GM19467 (cell line): ENCODE measurements at regions not wholly inside any gene's neighbourhood (a gene's known extent, or its start where the extent isn't known, plus 50 kb on each side); places are given as distances from the start of the nearest gene placed in this dataset.

ENCODE experiments used
- ATAC-seq: cut with Tn5 transposase; IDR thresholded peaks from one replicate; pipeline ENCODE4 v1.9.1; 2021; ENCODE audit warnings: mild to moderate bottlenecking, moderate library complexity; ENCODE audit not compliant: unreplicated experiment

- ATAC-seq = no peak
Observed at GRCh38 chr12:102730996-102731395, 186.0 kb downstream of the PAH start.

- no peak for ATAC-seq
Observed at GRCh38 chr12:102728506-102729242, 188.4 kb downstream of the PAH start.

GRCh38 chr12:102726686-102727085 is 190.4 kb downstream of the PAH start:
- ATAC-seq = no peak

GRCh38 chr12:102722147-102722546 is 194.9 kb downstream of the PAH start:
- ATAC-seq = no peak

GRCh38 chr12:102708108-102708507 is 208.9 kb downstream of the PAH start:
- ATAC-seq = no peak

GRCh38 chr12:102702447-102703114 is 214.5 kb downstream of the PAH start:
- ATAC-seq = no peak

GRCh38 chr12:102696045-102696444 is 215.7 kb upstream of the IGF1 start:
- ATAC-seq = no peak

- ATAC-seq = no peak
Observed at GRCh38 chr12:102694903-102695302, 214.5 kb upstream of the IGF1 start.

GRCh38 chr12:102691773-102692555 is 211.6 kb upstream of the IGF1 start:
- ATAC-seq = no peak

- ATAC-seq = no peak
Observed at GRCh38 chr12:102690253-102690652, 209.9 kb upstream of the IGF1 start.

- ATAC-seq = no peak
Observed at GRCh38 chr12:102689701-102690100, 209.3 kb upstream of the IGF1 start.

- ATAC-seq = no peak
Observed at GRCh38 chr12:102687523-102687922, 207.2 kb upstream of the IGF1 start.

- ATAC-seq = no peak
Observed at GRCh38 chr12:102685841-102686240, 205.5 kb upstream of the IGF1 start.

GRCh38 chr12:102685172-102685571 is 204.8 kb upstream of the IGF1 start:
- no peak for ATAC-seq

GRCh38 chr12:102682366-102683289 is 202.3 kb upstream of the IGF1 start:
- no peak for ATAC-seq

GRCh38 chr12:102681747-102682146 is 201.4 kb upstream of the IGF1 start:
- ATAC-seq = no peak

- ATAC-seq = no peak
Observed at GRCh38 chr12:102681309-102681708, 200.9 kb upstream of the IGF1 start.

- ATAC-seq = no peak
Observed at GRCh38 chr12:102680304-102680703, 199.9 kb upstream of the IGF1 start.

GRCh38 chr12:102676812-102677211 is 196.4 kb upstream of the IGF1 start:
- ATAC-seq = no peak

- no peak for ATAC-seq
Observed at GRCh38 chr12:102675672-102676071, 195.3 kb upstream of the IGF1 start.

GRCh38 chr12:102673606-102674005 is 193.2 kb upstream of the IGF1 start:
- ATAC-seq = no peak
